ENCODE measurements at regions not wholly inside any gene's neighbourhood (a gene's known extent, or its start where the extent isn't known, plus 50 kb on each side); places are given as distances from the start of the nearest gene placed in this dataset.

DNA sequence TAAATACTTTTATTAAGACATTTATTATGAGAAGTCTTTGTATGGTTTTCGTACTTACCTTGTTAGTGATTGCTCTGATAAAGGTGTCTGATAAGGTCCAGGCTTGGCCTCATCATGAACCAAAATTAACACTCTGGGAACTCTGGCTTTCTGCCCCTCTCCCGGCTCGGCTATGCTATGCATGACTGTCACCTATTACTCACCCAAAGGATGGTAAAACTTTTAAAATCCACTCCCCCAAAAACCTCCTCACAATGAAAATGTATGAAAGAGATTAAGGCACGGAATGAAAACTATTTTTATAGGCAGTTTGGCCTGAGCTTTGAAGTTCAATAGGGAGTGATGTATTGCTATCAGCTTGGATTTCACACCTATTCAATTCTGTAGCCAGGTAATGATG lies 217.3 kb upstream of the TBX3 start:
- H3K36me3 Mint-ChIP-seq: no peaks in the 10 kb centered on the region
- peaks cover 0 to 16% (median 0%) of the 10 kb centered on the region in 9 donors for H3K9me3 Mint-ChIP-seq
- H3K4me3 Mint-ChIP-seq: no peak overlapping the region
- DNase-seq (no peak), ATAC-seq (no peak)
- no peaks in the 10 kb centered on the region for H3K4me1 Mint-ChIP-seq
- POLR2A ChIA-PET: no interaction called here
- peaks cover 0 to 10% (median 0%) of the 10 kb centered on the region in 5 donors for H3K27me3 Mint-ChIP-seq
- H3K27ac Mint-ChIP-seq: no peak overlapping the region

DNA sequence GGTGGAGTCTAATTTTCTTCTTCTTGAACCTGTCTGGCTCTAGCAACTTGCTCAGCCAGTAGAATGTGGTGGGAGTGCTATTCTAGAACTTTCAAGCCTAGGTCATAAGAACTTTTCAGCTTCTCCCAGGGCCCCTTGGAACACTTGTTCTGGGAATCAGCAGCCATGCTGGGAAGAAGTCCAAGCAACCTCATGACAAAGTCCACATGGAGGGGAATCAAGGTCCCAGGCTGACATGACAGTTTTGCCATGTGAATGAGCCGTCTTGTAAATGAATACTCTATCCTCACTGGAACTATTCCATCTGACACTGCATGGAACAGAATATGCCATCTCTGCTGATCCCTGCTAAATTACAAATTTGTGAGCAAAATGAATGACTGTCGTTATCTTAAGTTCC lies 214.2 kb upstream of the TBX3 start:
- peaks cover 0 to 16% (median 0%) of the 10 kb centered on the region in 9 donors for H3K9me3 Mint-ChIP-seq
- H3K4me3 Mint-ChIP-seq: no peak overlapping the region
- no peak overlapping the region for H3K27ac Mint-ChIP-seq
- POLR2A ChIA-PET: no interaction called here
- peaks cover 0 to 12% (median 0%) of the 10 kb centered on the region in 5 donors for H3K27me3 Mint-ChIP-seq
- no peak for DNase-seq
- no peaks in the 10 kb centered on the region for H3K36me3 Mint-ChIP-seq
- H3K4me1 Mint-ChIP-seq: no peaks in the 10 kb centered on the region
- no peak for ATAC-seq

DNA sequence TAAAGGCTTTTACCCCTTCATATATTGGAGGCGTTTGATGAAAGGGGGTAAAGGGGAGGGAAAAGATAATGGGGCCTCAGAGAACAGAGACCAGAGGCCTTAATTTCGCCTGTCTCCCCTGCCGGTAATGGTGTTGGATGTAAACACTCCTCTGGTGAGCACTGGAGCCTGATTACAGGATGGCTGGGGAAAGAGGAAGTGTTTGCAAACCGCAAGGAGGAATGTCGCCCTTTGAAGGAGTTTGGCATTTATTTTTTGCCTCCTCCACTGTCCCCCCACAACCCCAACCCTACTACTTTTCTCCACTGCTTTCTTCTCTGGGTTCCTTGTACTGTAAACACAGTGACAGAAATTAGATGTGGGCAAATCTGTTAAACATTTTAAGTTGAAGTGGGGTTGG lies 211.9 kb upstream of the TBX3 start:
- Mint-ChIP-seq H3K4me1 (no peaks in the 10 kb centered on the region), H3K27me3 (peaks cover 0 to 33% (median 0%) of the 10 kb centered on the region in 5 donors), H3K9me3 (peaks cover 0 to 36% (median 1%) of the 10 kb centered on the region in 9 donors), H3K4me3 (no peak overlapping the region), H3K36me3 (no peaks in the 10 kb centered on the region), H3K27ac (no peak overlapping the region)
- no peak for DNase-seq
- no peak for ATAC-seq
- POLR2A ChIA-PET: no interaction called here

DNA sequence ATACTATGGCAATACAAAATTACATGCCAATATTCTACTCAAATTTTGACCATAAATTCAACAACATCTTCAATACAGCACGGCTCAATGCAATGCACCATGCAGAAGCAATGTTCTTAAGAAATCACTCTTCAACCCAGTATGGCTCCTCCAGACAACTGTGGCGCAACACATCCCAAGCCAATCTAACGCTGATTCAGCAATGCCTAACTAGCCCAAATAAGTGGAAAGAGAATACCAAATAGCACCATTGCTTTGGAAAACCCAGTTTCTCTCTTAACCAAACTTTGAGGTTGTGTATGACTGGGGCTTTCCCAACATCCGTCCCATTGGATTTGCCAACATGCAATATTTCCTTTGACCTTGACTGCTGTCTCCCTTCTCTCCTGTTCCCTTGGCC lies 211.1 kb upstream of the TBX3 start:
- Mint-ChIP-seq H3K9me3 (peaks cover 0 to 36% (median 1%) of the 10 kb centered on the region in 9 donors), H3K27ac (no peak overlapping the region), H3K4me3 (no peak overlapping the region), H3K4me1 (no peaks in the 10 kb centered on the region), H3K27me3 (peaks cover 0 to 33% (median 0%) of the 10 kb centered on the region in 5 donors), H3K36me3 (no peaks in the 10 kb centered on the region)
- POLR2A ChIA-PET: no interaction called here
- no peak for DNase-seq
- ATAC-seq: no peak

DNA sequence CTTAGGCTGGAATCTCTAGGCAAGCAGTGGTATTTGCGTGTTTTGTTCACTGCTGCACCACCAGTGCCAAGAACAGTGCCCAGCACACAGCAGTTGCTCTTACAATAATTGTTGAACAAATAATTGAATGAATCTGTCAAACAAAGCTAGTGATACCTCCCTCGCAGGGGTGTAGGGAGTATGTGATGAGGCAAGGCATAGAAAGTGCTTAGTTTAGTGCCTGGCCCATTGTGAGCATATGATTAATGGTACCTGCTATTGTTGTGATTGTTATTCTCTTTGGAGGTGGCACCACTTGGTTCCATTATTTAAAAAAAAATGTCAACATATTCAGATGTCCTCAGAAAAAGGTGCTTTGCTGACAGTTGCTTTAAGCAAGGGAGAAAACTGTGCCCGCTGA lies 210.1 kb upstream of the TBX3 start:
- no peaks in the 10 kb centered on the region for H3K36me3 Mint-ChIP-seq
- no peaks in the 10 kb centered on the region for H3K4me1 Mint-ChIP-seq
- peaks cover 0 to 35% (median 1%) of the 10 kb centered on the region in 9 donors for H3K9me3 Mint-ChIP-seq
- DNase-seq (no peak), ATAC-seq (no peak)
- H3K4me3 Mint-ChIP-seq: no peak overlapping the region
- POLR2A ChIA-PET: no interaction called here
- H3K27me3 Mint-ChIP-seq: peaks cover 0 to 33% (median 0%) of the 10 kb centered on the region in 5 donors
- no peak overlapping the region for H3K27ac Mint-ChIP-seq

DNA sequence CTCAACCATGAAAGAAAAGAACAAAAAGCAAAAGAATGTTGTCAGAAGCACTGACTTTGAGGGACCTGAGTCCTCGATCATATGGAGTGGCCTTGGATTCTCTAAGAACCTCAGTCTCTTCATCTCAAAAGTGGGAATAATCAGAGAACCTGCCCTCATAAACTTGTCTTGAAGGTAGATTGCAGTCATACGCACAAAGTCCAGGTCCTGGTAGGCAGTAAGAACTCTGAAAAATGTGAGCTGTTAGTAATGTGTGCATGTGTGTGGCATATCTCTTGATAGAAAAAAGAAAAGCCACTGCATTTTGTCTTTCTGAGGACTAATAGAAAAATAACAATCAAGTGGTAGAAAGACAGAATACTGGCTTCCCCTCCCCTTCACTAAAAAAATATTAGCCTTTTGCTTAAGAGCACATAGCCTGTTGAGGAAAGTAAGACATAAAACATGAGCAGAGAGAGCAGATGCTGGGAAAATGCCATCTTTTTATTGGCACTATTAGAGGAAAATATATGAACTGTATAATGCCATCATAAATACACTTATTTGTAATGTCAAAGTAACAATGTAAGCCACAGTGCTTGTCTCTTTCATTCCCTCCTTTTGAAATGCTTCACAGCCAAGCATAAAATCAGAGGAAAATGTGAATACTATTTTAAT lies 205.1 kb upstream of the TBX3 start:
- H3K4me3 Mint-ChIP-seq: no peak overlapping the region
- peaks cover 0 to 32% (median 3%) of the 10 kb centered on the region in 5 donors for H3K27me3 Mint-ChIP-seq
- H3K27ac Mint-ChIP-seq: no peak overlapping the region
- POLR2A ChIA-PET: no interaction called here
- ATAC-seq: no peak
- no peak for DNase-seq
- no peaks in the 10 kb centered on the region for H3K4me1 Mint-ChIP-seq
- no peaks in the 10 kb centered on the region for H3K36me3 Mint-ChIP-seq
- H3K9me3 Mint-ChIP-seq: peaks cover 0 to 20% (median 2%) of the 10 kb centered on the region in 9 donors

DNA sequence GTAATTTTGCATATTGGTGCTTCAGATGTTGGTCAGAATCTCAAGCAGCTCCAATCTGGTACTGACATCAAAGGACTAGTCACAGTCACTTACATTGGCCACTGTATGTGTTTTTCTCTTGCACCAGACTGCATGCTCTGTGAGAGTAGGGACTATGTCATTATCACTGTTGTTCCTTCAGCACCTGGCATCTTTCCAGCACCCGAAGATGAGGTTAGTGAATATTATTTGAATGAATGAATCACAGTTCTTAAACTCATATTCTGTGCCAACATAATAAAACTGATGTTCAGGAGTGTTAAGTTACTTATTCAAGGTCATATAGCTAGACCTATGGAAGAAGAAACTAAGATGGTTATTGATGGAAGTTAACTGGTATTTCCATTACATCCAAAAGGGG lies 204.5 kb upstream of the TBX3 start:
- POLR2A ChIA-PET: no interaction called here
- no peaks in the 10 kb centered on the region for H3K4me1 Mint-ChIP-seq
- peaks cover 0 to 32% (median 3%) of the 10 kb centered on the region in 5 donors for H3K27me3 Mint-ChIP-seq
- ATAC-seq (no peak), DNase-seq (no peak)
- H3K36me3 Mint-ChIP-seq: no peaks in the 10 kb centered on the region
- no peak overlapping the region for H3K27ac Mint-ChIP-seq
- H3K9me3 Mint-ChIP-seq: peaks cover 0 to 20% (median 2%) of the 10 kb centered on the region in 9 donors
- no peak overlapping the region for H3K4me3 Mint-ChIP-seq

DNA sequence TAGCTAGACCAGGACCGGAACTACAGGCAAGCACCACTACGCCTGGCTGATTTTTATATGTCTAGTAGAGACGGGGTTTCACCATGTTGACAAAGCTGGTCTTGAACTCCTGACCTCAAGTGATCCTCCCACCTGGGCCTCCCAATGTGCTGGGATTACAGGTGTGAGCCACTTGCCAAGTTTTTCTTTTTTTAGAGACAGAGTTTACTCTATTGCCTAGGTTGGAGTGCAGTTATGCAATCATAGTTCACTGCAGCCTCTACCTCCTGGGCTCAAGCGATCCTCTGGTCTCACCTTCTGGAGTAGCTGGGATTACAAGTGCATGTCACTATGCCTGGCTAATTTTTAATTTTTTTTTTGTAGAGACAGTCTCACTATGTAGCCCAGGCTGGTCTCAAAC lies 201.5 kb upstream of the TBX3 start:
- ATAC-seq (no peak), DNase-seq (no peak)
- Mint-ChIP-seq H3K27me3 (peaks cover 0 to 10% (median 3%) of the 10 kb centered on the region in 5 donors), H3K36me3 (no peaks in the 10 kb centered on the region), H3K27ac (no peak overlapping the region), H3K9me3 (peaks cover 0 to 10% (median 0%) of the 10 kb centered on the region in 9 donors), H3K4me3 (no peak overlapping the region), H3K4me1 (no peaks in the 10 kb centered on the region)
- POLR2A ChIA-PET: no interaction called here

DNA sequence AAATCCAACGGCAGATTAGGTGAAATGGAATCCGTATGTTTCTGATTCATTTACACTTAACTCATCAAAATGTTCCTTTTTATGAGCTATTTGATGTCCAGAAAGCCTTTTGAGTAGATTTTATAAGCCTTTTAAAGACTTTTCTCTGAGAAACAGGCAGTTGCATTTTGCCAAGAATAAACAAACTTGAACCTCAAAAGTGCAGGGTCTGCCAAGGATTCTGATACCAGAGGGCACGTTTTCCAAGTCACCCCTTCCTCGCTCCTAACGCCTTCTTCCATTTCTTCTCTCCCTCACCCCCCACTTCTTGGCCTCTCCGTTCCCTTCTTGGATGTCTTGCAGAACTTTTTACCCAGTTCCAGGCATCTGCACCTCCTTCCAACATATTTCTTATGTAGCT lies 200.6 kb upstream of the TBX3 start:
- no peaks in the 10 kb centered on the region for H3K36me3 Mint-ChIP-seq
- POLR2A ChIA-PET: no interaction called here
- H3K27me3 Mint-ChIP-seq: peaks cover 0 to 10% (median 3%) of the 10 kb centered on the region in 5 donors
- H3K9me3 Mint-ChIP-seq: peaks cover 0 to 9% (median 0%) of the 10 kb centered on the region in 9 donors
- DNase-seq (no peak), ATAC-seq (no peak)
- H3K27ac Mint-ChIP-seq: no peak overlapping the region
- no peaks in the 10 kb centered on the region for H3K4me1 Mint-ChIP-seq
- no peak overlapping the region for H3K4me3 Mint-ChIP-seq

DNA sequence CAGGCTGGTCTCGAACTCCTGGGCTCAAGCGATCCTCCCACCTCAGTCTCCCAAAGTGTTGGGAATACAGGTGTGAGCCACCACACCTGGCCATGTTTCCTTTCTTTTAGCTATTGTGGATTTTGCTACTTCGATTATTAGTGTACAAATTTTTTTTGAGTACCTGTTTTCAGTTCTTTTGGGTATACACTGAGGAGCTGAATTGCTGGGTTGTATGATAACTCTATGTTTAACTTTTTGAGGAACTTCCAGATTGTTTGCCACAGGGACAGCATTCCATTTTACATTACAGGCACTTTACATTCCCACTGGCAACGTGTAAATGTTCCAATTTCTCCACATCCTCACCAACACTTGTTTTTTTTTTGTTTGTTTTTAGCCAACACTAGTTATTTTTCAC lies 198.1 kb upstream of the TBX3 start:
- H3K27ac Mint-ChIP-seq: no peak overlapping the region
- H3K27me3 Mint-ChIP-seq: peaks cover 0 to 10% (median 3%) of the 10 kb centered on the region in 5 donors
- no peaks in the 10 kb centered on the region for H3K36me3 Mint-ChIP-seq
- no peak for ATAC-seq
- no peaks in the 10 kb centered on the region for H3K4me1 Mint-ChIP-seq
- no peak overlapping the region for H3K4me3 Mint-ChIP-seq
- POLR2A ChIA-PET: no interaction called here
- DNase-seq: no peak
- peaks cover 0 to 9% (median 0%) of the 10 kb centered on the region in 9 donors for H3K9me3 Mint-ChIP-seq

DNA sequence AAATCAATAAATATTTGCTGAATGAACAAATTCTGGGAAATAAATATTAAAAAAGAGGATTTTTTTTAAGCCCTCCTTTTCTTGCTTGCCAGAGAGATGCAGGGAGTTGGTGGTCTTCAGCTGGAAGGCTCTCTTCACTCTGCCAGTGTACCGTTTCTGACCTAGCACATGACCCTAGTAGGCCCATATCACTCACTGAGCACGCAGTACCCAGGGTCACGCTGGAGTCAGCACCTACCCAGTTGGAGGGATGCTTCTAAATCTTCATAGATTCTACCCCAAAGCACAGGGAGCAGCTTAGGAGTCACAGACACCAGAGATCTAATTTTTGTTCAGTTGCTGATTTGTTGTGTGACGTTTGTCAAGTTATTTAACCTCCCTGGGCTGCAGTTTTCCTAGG lies 195.4 kb upstream of the TBX3 start:
- H3K9me3 Mint-ChIP-seq: peaks cover 0 to 6% (median 0%) of the 10 kb centered on the region in 9 donors

DNA sequence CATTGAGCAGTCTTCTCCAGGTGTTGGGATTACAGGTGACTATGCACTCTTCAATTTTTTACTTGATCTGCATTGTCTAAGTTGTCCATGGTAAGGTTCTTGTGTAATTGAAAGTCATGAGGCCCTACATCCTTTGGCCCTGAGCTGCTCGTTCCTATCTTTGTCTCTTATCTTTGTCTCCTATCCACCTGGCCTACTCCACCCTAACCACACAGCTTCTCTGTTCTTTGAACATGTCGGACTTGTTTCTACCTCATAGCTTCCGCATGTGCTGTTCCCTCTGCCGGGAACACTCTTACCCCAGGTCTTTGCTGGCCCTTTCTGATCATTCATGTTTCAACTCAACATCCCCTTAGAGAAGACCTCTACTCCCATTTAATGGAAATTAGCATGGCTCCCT lies 194.8 kb upstream of the TBX3 start:
- no peak for ATAC-seq
- Mint-ChIP-seq H3K27me3 (peaks cover 0 to 4% (median 0%) of the 10 kb centered on the region in 5 donors), H3K27ac (no peak overlapping the region), H3K9me3 (peaks cover 0 to 6% (median 0%) of the 10 kb centered on the region in 9 donors), H3K4me3 (no peak overlapping the region), H3K36me3 (no peaks in the 10 kb centered on the region), H3K4me1 (no peaks in the 10 kb centered on the region)
- DNase-seq: no peak
- POLR2A ChIA-PET: no interaction called here

More for the DNA sequence above, 195.4 kb upstream of the TBX3 start:
- POLR2A ChIA-PET: no interaction called here
- ATAC-seq: no peak
- no peaks in the 10 kb centered on the region for H3K36me3 Mint-ChIP-seq
- H3K4me3 Mint-ChIP-seq: no peak overlapping the region
- no peak for DNase-seq
- H3K27me3 Mint-ChIP-seq: peaks cover 0 to 4% (median 1%) of the 10 kb centered on the region in 5 donors
- H3K4me1 Mint-ChIP-seq: no peaks in the 10 kb centered on the region
- no peak overlapping the region for H3K27ac Mint-ChIP-seq

DNA sequence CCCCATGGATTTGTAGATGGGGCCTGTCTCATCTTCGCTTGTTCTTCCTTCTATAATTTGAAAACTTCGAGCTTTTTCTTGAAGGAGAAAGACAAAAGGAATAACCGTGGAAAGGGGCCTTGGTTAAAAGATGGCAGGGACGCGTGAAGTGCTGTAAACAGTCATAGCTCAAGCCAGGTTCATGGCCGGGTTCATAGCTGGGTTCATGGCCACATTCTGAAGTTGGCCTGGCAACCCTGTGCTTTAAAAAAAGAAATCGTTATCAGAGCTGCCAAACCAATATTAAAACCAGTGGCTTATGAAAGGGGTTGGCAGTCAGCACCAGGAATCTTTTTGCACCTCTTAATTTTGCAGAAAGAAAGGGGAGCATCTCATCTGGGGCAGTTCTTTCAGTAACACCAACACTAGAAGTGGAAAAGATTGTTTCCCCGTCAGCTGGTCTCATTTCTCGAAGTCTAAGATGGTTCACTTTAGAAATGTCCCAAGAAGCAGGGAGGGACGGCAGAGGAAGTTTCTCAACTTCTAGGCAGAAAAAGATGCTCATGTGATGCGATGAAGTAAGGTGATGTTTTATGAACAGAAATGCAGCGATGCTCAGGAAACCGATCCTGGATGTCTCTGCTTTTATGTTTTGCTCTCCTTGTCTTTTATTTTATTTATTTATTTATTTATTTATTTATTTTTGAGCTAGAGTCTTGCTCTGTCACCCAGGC lies 193.1 kb upstream of the TBX3 start:
- DNase-seq (no peak), ATAC-seq (no peak)
- Mint-ChIP-seq H3K4me1 (no peaks in the 10 kb centered on the region), H3K27me3 (no peaks in the 10 kb centered on the region), H3K27ac (no peak overlapping the region), H3K36me3 (no peaks in the 10 kb centered on the region), H3K4me3 (no peak overlapping the region), H3K9me3 (peaks cover 0 to 5% (median 0%) of the 10 kb centered on the region in 9 donors)
- POLR2A ChIA-PET: no interaction called here
